Ascending aorta (tissue), 2 donors: ENCODE measurements at regions not wholly inside any gene's neighbourhood (a gene's known extent, or its start where the extent isn't known, plus 50 kb on each side); places are given as distances from the start of the nearest gene placed in this dataset.

Experiments
- DNase-seq, 2 donors: peaks; one replicate each; pipeline ENCODE4 v3.0.0-alpha.2; 2019; ENCODE audit warnings: low spot score in 2 of 2
- H3K27ac ChIP-seq, 2 donors: fragments of 200-600 bp; sonication (generic); one replicate each; pipeline ENCODE4 v1.5.1; 2016 to 2017; ENCODE audit warnings: mild to moderate bottlenecking in 1 of 2
- H3K27me3 ChIP-seq: fragments of 200-600 bp; sonication (generic); one replicate; pipeline ENCODE4 v1.5.1; 2017
- H3K36me3 ChIP-seq, 2 donors: fragments of 200-600 bp; sonication (generic); one replicate each; pipeline ENCODE4 v1.5.1; 2016
- H3K4me1 ChIP-seq, 2 donors: fragments of 200-600 bp; sonication (generic); one replicate each; pipeline ENCODE4 v1.5.1; 2016 to 2017; ENCODE audit warnings: mild to moderate bottlenecking in 1 of 2
- H3K4me3 ChIP-seq, 2 donors: fragments of 200-600 bp; sonication (generic); one replicate each; pipeline ENCODE4 v1.5.1; 2016 to 2017; ENCODE audit warnings: mild to moderate bottlenecking in 1 of 2
- H3K9me3 ChIP-seq, 2 donors: fragments of 200-600 bp; sonication (generic); one replicate each; pipeline ENCODE4 v1.5.1; 2016
- CTCF ChIP-seq, 3 experiments: fragments of 200-600 bp in 2 of 3; fragments of 450-650 bp in 1 of 3; sonication (generic) in 2 of 3; IDR thresholded peaks; one replicate each; pipeline ENCODE4 v1.5.1; 2016 to 2019; ENCODE audit warnings: antibody characterized with exemption in 3 of 3, mild to moderate bottlenecking in 1 of 3, moderate library complexity in 1 of 3
- intact Hi-C: fragments of 100-400 bp; cut with DNase I; formaldehyde crosslinking; loops from one replicate; pipeline ENCODE4 v1.15.1; 2023

- H3K27me3 ChIP-seq = no peaks in the 10 kb centered on the region
- no peak for DNase-seq
- no peaks in the 10 kb centered on the region for H3K36me3 ChIP-seq
- no peak for TF ChIP-seq CTCF (IDR thresholded peaks at IDR 0.05)
- no peak overlapping the region for H3K4me3 ChIP-seq
- no peaks in the 10 kb centered on the region for H3K4me1 ChIP-seq
- intact Hi-C loops = no loop called here
- H3K27ac ChIP-seq = no peak overlapping the region
- no peaks in the 10 kb centered on the region for H3K9me3 ChIP-seq
Measured at GRCh38 chr11:29217901-29218300, 798.9 kb downstream of the KCNA4 start.

- no peak for TF ChIP-seq CTCF (IDR thresholded peaks at IDR 0.05)
- intact Hi-C loops = no loop called here
- H3K4me3 ChIP-seq = no peak overlapping the region
- no peak overlapping the region for H3K27ac ChIP-seq
- no peak for DNase-seq
- H3K36me3 ChIP-seq = no peaks in the 10 kb centered on the region
- H3K27me3 ChIP-seq = no peaks in the 10 kb centered on the region
- H3K4me1 ChIP-seq = no peaks in the 10 kb centered on the region
- no peaks in the 10 kb centered on the region for H3K9me3 ChIP-seq
Measured at GRCh38 chr11:29214833-29215232, 802.0 kb downstream of the KCNA4 start.

- Histone ChIP-seq H3K9me3 (no peaks in the 10 kb centered on the region), H3K27ac (no peak overlapping the region), H3K36me3 (no peaks in the 10 kb centered on the region), H3K4me1 (no peaks in the 10 kb centered on the region), H3K4me3 (no peak overlapping the region), H3K27me3 (no peaks in the 10 kb centered on the region)
- intact Hi-C loops = no loop called here
- TF ChIP-seq CTCF (IDR thresholded peaks at IDR 0.05) = no peak
- DNase-seq = no peak
Measured at GRCh38 chr11:29211202-29211601, 805.6 kb downstream of the KCNA4 start.

- no peaks in the 10 kb centered on the region for H3K9me3 ChIP-seq
- H3K4me1 ChIP-seq = no peaks in the 10 kb centered on the region
- intact Hi-C loops = no loop called here
- H3K4me3 ChIP-seq = no peak overlapping the region
- no peaks in the 10 kb centered on the region for H3K27me3 ChIP-seq
- H3K27ac ChIP-seq = no peak overlapping the region
- TF ChIP-seq CTCF (IDR thresholded peaks at IDR 0.05) = no peak
- H3K36me3 ChIP-seq = no peaks in the 10 kb centered on the region
- no peak for DNase-seq
Measured at GRCh38 chr11:29210426-29210825, 806.4 kb downstream of the KCNA4 start.

GRCh38 chr11:29208117-29208516, 808.7 kb downstream of the KCNA4 start:
- intact Hi-C loops = no loop called here
- no peak for DNase-seq
- Histone ChIP-seq H3K4me1 (no peaks in the 10 kb centered on the region), H3K9me3 (no peaks in the 10 kb centered on the region), H3K4me3 (no peak overlapping the region), H3K27ac (no peak overlapping the region), H3K36me3 (no peaks in the 10 kb centered on the region), H3K27me3 (no peaks in the 10 kb centered on the region)
- TF ChIP-seq CTCF (IDR thresholded peaks at IDR 0.05) = no peak
